Right lobe of liver (tissue), 6 donors: ENCODE measurements at regions not wholly inside any gene's neighbourhood (a gene's known extent, or its start where the extent isn't known, plus 50 kb on each side); places are given as distances from the start of the nearest gene placed in this dataset.

Source experiments
- ATAC-seq, 4 donors: fragments of 200-7000 bp; cut with Tn5 transposase; one replicate each; pipeline ENCODE4 v1.9.1; 2020; ENCODE audit warnings: mild to moderate bottlenecking in 4 of 4, moderate library complexity in 4 of 4
- DNase-seq, 3 donors: peaks; one replicate each; pipeline ENCODE4 v3.0.0-alpha.2; 2020
- H3K27ac ChIP-seq, 3 donors: fragments of 200-600 bp; one replicate each; pipeline ENCODE4 v1.8.0; 2022
- H3K27me3 ChIP-seq, 2 donors: fragments of 200-600 bp; one replicate each; pipeline ENCODE4 v1.8.0; 2022
- H3K36me3 ChIP-seq, 4 donors: fragments of 200-600 bp; sonication (generic) in 1 of 4; one replicate each; pipeline versions ENCODE4 v1.5.1 to v1.8.0; 2017 to 2022; ENCODE audit warnings: control low read depth in 1 of 4
- H3K4me1 ChIP-seq, 4 donors: fragments of 200-600 bp; sonication (generic) in 1 of 4; one replicate each; pipeline versions ENCODE4 v1.5.1 to v1.8.0; 2017 to 2022; ENCODE audit warnings: control low read depth in 1 of 4
- H3K4me3 ChIP-seq, 3 donors: fragments of 200-600 bp; one replicate each; pipeline ENCODE4 v1.8.0; 2022
- H3K9me3 ChIP-seq, 4 donors: fragments of 200-600 bp; sonication (generic) in 1 of 4; one replicate each; pipeline versions ENCODE4 v1.5.1 to v1.8.0; 2017 to 2022; ENCODE audit warnings: control low read depth in 1 of 4
- CTCF ChIP-seq, 4 donors: fragments of 200-600 bp in 3 of 4; fragments of 450-650 bp in 1 of 4; IDR thresholded peaks; one replicate each; pipeline versions ENCODE4 v1.5.1 to v1.8.0; 2016 to 2022; ENCODE audit warnings: antibody characterized with exemption in 4 of 4, mild to moderate bottlenecking in 2 of 4
- POLR2A ChIP-seq: fragments of 450-650 bp; IDR thresholded peaks from one replicate; pipeline ENCODE4 v1.6.1; 2017; ENCODE audit warnings: antibody characterized with exemption, mild to moderate bottlenecking
- WGBS: methylation state at CpG from one replicate; pipeline ENCODE4 v1.1.6; 2018; ENCODE audit warnings: low coverage, low lambda C conversion rate; ENCODE audit not compliant: insufficient coverage; ENCODE audit errors: missing lambda C conversion rate; 5-methylcytosine and 5-hydroxymethylcytosine counted together
- intact Hi-C, 2 donors: fragments of 100-400 bp; cut with DNase I; formaldehyde crosslinking; loops; one replicate each; pipeline versions ENCODE4 v1.11.2 to v1.14.1; 2022
- donor health status: DM: no; HTN: yes; CAD: no.
- donor health status: DM: no; HTN: no; CAD: no.
- donor health status: DM: no; HTN: no; CAD: no.
- donor health status: DM: no; HTN: yes; CAD: no.
- donor health status: DM: no; HTN: yes; CAD: no.

- Histone ChIP-seq H3K9me3 (no peaks in the 10 kb centered on the region), H3K4me1 (peaks cover 0 to 10% (median 4%) of the 10 kb centered on the region in 4 donors), H3K36me3 (no peaks in the 10 kb centered on the region), H3K27me3 (no peaks in the 10 kb centered on the region), H3K27ac (no peak overlapping the region), H3K4me3 (no peak overlapping the region)
- TF ChIP-seq CTCF (IDR thresholded peaks at IDR 0.05) (no peak), POLR2A (no peak)
- intact Hi-C loops, result no loop called here
- DNase-seq, result no peak
- WGBS, result 27% methylated on average over 1 of the region's 1 CpG
- peak; percentile 43 to 70 (median 56) for ATAC-seq
Observed at GRCh38 chr12:24270464-24270863, 321.0 kb upstream of the SOX5 start.

DNA sequence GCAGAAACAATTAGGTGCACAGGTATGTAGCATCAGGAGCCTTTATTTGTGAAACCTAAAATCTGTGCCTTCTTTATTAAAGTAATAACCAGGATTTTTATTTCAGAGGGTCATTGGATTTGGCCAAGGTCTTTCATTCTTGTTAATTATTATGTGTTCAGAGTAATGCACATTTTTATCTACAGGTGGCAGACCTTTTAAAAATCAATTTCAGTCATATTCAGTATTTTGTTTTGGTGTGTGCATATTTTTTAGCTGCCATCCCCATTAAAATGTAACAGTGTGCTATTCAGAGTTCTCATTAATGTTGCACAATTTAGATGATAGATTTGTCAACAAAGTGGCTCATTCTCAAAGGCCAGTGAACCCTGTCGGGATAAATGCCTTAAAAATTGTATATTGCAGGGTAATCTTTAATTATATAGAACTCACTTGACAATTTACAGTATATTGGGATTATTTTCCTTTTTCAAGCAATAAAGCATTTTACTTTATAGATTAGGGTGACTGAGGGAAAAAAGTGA lies 319.3 kb upstream of the SOX5 start:
- TF ChIP-seq CTCF (IDR thresholded peaks at IDR 0.05), result peak in 3 of 4 donors; percentile 13 to 30 (median 20)
- no peak for TF ChIP-seq POLR2A
- no peak overlapping the region for H3K4me3 ChIP-seq
- no peaks in the 10 kb centered on the region for H3K36me3 ChIP-seq
- H3K27ac ChIP-seq, result no peak overlapping the region
- ATAC-seq (peak; percentile 53 to 89 (median 68)), DNase-seq (no peak)
- no peaks in the 10 kb centered on the region for H3K27me3 ChIP-seq
- intact Hi-C loops, result no loop called here
- 23% methylated on average over 1 of the region's 1 CpG for WGBS
- H3K4me1 ChIP-seq, result peaks cover 0 to 10% (median 4%) of the 10 kb centered on the region in 4 donors
- H3K9me3 ChIP-seq, result no peaks in the 10 kb centered on the region

DNA sequence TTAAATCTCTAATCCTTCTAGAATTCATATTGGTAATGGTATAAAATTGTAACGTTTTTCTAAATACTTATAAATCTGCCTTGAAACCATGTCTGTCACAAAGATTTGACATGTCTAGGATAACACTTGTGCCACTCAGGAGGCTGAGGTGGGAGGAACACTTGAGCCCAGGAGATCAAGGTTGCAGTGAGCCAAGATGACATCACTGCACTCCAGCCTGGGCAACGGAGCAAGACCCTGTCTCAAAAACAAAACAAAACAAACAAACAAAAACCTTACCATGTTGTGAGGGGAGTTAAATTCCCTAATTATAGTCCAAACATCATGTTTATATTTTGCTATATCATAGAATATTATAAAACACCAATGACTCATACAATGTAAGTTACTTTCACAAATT lies 317.5 kb upstream of the SOX5 start:
- H3K27ac ChIP-seq, result no peak overlapping the region

GRCh38 chr12:24256684-24257083 lies 307.2 kb upstream of the SOX5 start:
- Histone ChIP-seq H3K9me3 (no peaks in the 10 kb centered on the region), H3K4me3 (no peak overlapping the region), H3K27me3 (no peaks in the 10 kb centered on the region), H3K27ac (no peak overlapping the region), H3K4me1 (peaks cover 0 to 6% (median 0%) of the 10 kb centered on the region in 4 donors), H3K36me3 (no peaks in the 10 kb centered on the region)
- TF ChIP-seq CTCF (IDR thresholded peaks at IDR 0.05) (no peak), POLR2A (no peak)
- 100% methylated on average over 1 of the region's 4 CpGs for WGBS
- DNase-seq, result no peak
- intact Hi-C loops, result no loop called here
- ATAC-seq, result no peak

More for the DNA sequence above, 317.5 kb upstream of the SOX5 start:
- peaks cover 0 to 10% (median 4%) of the 10 kb centered on the region in 4 donors for H3K4me1 ChIP-seq
- no peak for TF ChIP-seq CTCF (IDR thresholded peaks at IDR 0.05)
- TF ChIP-seq POLR2A, result no peak
- WGBS, result 74% methylated on average over 2 of the region's 2 CpGs
- no peak for DNase-seq
- intact Hi-C loops, result no loop called here
- no peaks in the 10 kb centered on the region for H3K9me3 ChIP-seq
- no peaks in the 10 kb centered on the region for H3K36me3 ChIP-seq
- no peaks in the 10 kb centered on the region for H3K27me3 ChIP-seq
- H3K4me3 ChIP-seq, result no peak overlapping the region
- ATAC-seq, result no peak
